ENCODE measurements at regions not wholly inside any gene's neighbourhood (a gene's known extent, or its start where the extent isn't known, plus 50 kb on each side); places are given as distances from the start of the nearest gene placed in this dataset.

GRCh38 chr4:166324321-166324720, 451.3 kb downstream of the TLL1 start:
- TF ChIP-seq, protein P1, sequence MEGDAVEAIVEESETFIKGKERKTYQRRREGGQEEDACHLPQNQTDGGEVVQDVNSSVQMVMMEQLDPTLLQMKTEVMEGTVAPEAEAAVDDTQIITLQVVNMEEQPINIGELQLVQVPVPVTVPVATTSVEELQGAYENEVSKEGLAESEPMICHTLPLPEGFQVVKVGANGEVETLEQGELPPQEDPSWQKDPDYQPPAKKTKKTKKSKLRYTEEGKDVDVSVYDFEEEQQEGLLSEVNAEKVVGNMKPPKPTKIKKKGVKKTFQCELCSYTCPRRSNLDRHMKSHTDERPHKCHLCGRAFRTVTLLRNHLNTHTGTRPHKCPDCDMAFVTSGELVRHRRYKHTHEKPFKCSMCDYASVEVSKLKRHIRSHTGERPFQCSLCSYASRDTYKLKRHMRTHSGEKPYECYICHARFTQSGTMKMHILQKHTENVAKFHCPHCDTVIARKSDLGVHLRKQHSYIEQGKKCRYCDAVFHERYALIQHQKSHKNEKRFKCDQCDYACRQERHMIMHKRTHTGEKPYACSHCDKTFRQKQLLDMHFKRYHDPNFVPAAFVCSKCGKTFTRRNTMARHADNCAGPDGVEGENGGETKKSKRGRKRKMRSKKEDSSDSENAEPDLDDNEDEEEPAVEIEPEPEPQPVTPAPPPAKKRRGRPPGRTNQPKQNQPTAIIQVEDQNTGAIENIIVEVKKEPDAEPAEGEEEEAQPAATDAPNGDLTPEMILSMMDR (IDR thresholded peaks at IDR 0.05), result peak in 1 of 3 experiments; percentile 20
- TF ChIP-seq POLR2A (IDR thresholded peaks at IDR 0.05), result no peak

Data from testis (tissue), 2 donors.